Stomach smooth muscle (tissue), 2 donors: ENCODE measurements at regions not wholly inside any gene's neighbourhood (a gene's known extent, or its start where the extent isn't known, plus 50 kb on each side); places are given as distances from the start of the nearest gene placed in this dataset.
A peak's percentile ranks its signal among the peaks of the same experiment; 100 is the strongest.
"Not testable (repeated sequence)": the region's sequence is repeated elsewhere in the genome, so short reads cannot be mapped to it uniquely, and the experiment has no call there.

Experiments used
- H3K27ac ChIP-seq: one replicate; pipeline ENCODE4 v1.7.0; 2013; ENCODE audit warnings: mild to moderate bottlenecking, low read length, inconsistent platforms
- H3K27me3 ChIP-seq, 2 donors: one replicate each; pipeline ENCODE4 v1.7.0; 2013; ENCODE audit warnings: low read length in 2 of 2; ENCODE audit not compliant: insufficient read depth in 2 of 2, control insufficient read depth in 1 of 2
- H3K36me3 ChIP-seq, 2 donors: one replicate each; pipeline ENCODE4 v1.7.0; 2013; ENCODE audit warnings: low read length in 2 of 2; ENCODE audit not compliant: control insufficient read depth in 2 of 2, insufficient read depth in 2 of 2
- H3K4me1 ChIP-seq: one replicate; pipeline ENCODE4 v1.7.0; 2013; ENCODE audit warnings: low read length; ENCODE audit not compliant: control insufficient read depth, insufficient read depth
- H3K4me3 ChIP-seq, 2 donors: one replicate each; pipeline ENCODE4 v1.7.0; 2013; ENCODE audit warnings: low read length in 2 of 2
- H3K9ac ChIP-seq, 2 donors: one replicate each; pipeline ENCODE4 v1.7.0; 2013; ENCODE audit warnings: low read length in 2 of 2, mild to moderate bottlenecking in 1 of 2
- H3K9me3 ChIP-seq, 2 donors: one replicate each; pipeline ENCODE4 v1.7.0; 2013; ENCODE audit warnings: low read length in 2 of 2; ENCODE audit not compliant: control insufficient read depth in 2 of 2
- donor health status: healthy.
- donor health status: Pancreatic carcinoma.

DNA sequence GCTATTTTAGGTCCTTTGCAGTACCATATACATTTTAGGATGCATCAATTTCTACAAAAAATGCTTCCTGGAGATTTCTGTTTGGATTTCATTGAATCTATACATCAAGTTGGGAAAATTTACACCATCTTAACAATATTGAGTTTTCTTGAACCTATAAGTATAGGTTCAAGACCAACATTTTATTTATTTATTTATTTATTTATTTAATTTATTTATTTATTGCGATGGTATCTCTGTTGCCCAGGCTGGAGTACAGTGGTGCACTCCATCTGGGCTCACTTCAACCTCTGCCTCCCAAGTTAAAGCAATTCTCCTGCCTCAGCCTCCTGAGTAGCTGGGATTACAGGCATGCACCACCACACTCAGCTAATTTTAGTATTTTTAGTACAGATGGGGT, 125.0 kb upstream of the HS3ST2 start:
- Histone ChIP-seq H3K27me3 (no peaks in the 10 kb centered on the region), H3K4me3 (no peak overlapping the region), H3K4me1 (peaks cover 2% of the 10 kb centered on the region), H3K9ac (no peak overlapping the region), H3K9me3 (peaks cover 0 to 10% of the 10 kb centered on the region in 2 donors), H3K36me3 (no peaks in the 10 kb centered on the region), H3K27ac (no peak overlapping the region)

DNA sequence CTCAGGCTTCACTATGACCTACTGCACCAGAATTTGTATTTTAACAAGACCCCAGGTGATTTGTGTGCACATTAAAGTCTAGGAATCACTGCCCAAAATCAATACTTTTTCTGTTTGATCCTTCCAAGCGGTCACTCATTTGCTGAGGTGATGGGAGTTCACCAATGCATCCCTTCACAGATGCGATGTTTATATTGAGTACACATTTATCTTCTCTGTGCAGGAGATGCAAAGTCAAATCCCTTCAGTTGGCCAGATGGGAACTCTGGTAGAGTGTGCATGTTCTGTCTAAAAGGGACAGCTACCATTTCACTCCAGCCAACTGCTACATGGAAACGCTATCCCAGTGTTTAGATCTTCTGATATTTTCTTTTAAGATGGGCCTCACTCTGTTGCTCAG, 122.6 kb upstream of the HS3ST2 start:
- Histone ChIP-seq H3K36me3 (no peaks in the 10 kb centered on the region), H3K9ac (no peak overlapping the region), H3K27ac (no peak overlapping the region), H3K9me3 (peaks cover 0 to 10% of the 10 kb centered on the region in 2 donors), H3K27me3 (no peaks in the 10 kb centered on the region), H3K4me3 (no peak overlapping the region), H3K4me1 (peaks cover 9% of the 10 kb centered on the region)

DNA sequence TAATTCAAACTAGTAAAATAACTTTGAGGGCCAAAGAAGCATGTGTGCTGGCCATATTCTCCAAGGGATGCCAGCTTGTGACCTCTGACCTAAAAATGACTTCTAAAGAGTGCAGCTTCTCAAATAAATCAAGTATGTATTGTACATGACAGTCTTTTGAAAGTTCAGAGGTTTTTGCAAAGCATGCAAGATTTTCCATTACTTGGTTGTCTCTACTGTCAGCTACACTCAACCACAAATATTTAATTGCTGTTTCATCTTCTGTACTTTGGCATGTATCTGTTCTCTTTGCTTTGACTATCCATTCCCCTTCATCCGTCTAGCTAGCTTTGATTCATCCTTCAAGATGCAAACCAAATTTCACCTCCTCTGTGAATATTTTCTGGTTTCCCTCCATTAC, 121.9 kb upstream of the HS3ST2 start:
- peaks cover 9% of the 10 kb centered on the region for H3K4me1 ChIP-seq
- H3K4me3 ChIP-seq, result no peak overlapping the region
- H3K36me3 ChIP-seq, result no peaks in the 10 kb centered on the region
- peaks cover 0 to 10% of the 10 kb centered on the region in 2 donors for H3K9me3 ChIP-seq
- no peak overlapping the region for H3K27ac ChIP-seq
- no peak overlapping the region for H3K9ac ChIP-seq
- no peaks in the 10 kb centered on the region for H3K27me3 ChIP-seq

DNA sequence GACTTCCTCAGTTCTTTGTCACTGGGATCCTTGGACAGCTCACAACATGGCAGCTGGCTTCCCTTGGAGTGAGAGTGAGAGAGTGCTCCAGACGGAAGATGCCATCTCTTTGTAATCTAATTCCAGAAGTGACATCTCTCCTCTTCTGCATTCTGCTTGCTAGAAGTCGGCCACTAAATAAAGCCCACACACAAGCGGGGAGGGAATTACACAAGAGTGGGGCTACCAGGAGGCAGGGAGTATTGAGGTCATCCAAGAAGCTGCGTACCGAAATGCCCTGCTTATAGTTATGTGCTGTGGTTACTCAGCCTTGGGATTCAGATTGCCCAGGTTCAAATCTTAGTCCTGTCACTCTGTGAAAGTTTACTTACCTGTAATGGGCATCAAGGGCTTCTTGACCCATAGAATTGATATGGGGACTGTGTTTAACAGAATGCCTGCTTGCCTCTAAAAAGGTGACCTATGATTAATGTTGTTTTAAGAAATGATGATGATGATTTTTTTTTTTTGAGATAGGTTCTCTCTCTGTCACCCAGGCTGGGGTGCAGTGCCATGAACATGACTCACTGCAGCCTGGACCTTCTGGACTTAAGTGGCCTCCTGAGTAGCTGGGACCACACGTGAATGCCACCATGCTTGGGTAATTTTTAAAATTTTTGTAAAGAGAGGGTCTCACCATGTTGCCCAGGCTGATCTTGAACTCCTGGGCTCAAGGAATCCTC, 120.9 kb upstream of the HS3ST2 start:
- no peaks in the 10 kb centered on the region for H3K36me3 ChIP-seq
- H3K9ac ChIP-seq, result no peak overlapping the region
- peaks cover 9% of the 10 kb centered on the region for H3K4me1 ChIP-seq
- peak overlapping the region; percentile 2 for H3K27ac ChIP-seq
- H3K27me3 ChIP-seq, result no peaks in the 10 kb centered on the region
- H3K9me3 ChIP-seq, result peaks cover 0 to 6% of the 10 kb centered on the region in 2 donors
- H3K4me3 ChIP-seq, result no peak overlapping the region

DNA sequence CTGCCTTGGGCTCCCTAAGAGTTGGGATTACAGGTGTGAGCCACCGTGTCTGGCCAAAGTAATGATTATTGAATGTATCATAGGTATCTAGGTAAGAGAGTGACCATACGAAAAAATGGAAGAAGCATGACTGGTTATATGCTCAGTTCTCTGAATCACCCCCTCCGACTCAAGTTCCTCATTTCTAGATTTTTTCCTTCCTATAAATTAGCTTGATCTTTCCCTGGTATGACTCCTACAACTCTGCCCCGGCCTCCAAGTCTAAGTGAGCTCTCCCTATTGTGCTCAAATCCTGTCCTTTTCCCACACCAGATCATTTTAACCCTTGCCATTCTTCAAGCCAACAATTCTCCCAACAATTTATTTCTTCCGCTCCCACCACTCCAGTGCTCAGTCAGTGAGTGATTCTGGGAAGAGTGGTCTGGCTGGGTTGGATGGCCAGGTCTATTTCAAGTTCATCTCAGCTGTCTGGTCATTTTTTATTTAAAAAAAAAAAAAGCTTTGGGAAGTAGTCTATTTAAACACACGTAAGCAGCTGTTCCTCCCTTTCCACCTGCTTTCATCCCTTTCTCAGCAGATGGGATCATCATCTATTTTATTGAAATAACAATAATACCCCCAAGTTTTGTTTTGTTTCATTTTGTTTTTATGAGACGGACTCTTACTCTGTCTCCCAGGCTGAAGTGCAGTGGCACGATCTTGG, 120.2 kb upstream of the HS3ST2 start:
- peak overlapping the region; percentile 37 for H3K27ac ChIP-seq

DNA sequence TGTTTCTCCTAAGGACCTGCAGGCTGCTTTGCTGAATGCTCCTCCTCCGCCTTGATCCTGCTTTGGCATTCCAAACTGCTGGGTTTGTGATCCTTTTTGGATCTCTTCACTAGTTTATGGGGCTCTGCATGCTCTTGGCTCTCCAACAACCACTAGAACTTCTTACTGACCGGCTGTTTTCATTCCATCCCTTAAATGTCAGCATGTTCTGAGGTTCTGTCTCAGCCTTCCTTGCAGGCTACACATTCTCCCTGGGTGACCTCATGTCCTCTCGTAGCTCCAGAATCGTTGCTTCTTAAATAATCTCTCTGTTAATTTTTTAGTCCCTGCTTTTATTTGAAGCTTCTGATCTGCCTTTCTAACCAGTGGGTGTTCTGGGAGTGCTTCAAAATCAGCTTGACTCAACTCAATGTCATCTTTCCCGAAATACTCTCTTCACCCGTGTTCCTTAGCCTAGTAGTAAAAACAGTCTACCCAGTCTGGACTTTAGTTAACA, 119.0 kb upstream of the HS3ST2 start:
- peaks cover 9% of the 10 kb centered on the region for H3K4me1 ChIP-seq
- H3K36me3 ChIP-seq, result no peaks in the 10 kb centered on the region
- H3K4me3 ChIP-seq, result peak overlapping the region in 1 of 2 donors; percentile 52
- H3K9ac ChIP-seq, result peak overlapping the region in 1 of 2 donors; percentile 39
- peaks cover 0 to 6% of the 10 kb centered on the region in 2 donors for H3K9me3 ChIP-seq
- no peaks in the 10 kb centered on the region for H3K27me3 ChIP-seq
- peak overlapping the region; percentile 37 for H3K27ac ChIP-seq

More for the DNA sequence above, 120.2 kb upstream of the HS3ST2 start:
- no peaks in the 10 kb centered on the region for H3K36me3 ChIP-seq
- H3K9me3 ChIP-seq, result peaks cover 0 to 6% of the 10 kb centered on the region in 2 donors
- H3K4me1 ChIP-seq, result peaks cover 9% of the 10 kb centered on the region
- no peak overlapping the region for H3K9ac ChIP-seq
- H3K27me3 ChIP-seq, result no peaks in the 10 kb centered on the region
- no peak overlapping the region for H3K4me3 ChIP-seq

DNA sequence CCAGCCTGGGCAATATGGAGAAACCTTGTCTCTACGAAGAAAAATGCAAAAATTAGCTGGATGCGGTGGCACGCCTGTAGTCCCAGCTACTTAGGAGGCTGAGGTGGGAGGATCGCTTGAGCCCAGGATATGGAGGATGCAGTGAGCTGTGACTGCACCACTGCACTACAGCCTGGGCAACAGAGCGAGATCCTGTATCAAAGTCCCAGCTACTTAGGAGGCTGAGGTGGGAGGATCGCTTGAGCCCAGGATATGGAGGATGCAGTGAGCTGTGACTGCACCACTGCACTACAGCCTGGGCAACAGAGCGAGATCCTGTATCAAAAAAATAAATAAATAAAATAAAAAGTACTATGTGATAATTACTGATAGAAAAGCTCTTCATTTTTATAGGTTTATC, 118.2 kb upstream of the HS3ST2 start:
- H3K36me3 ChIP-seq, H3K4me3 ChIP-seq, H3K27me3 ChIP-seq, H3K4me1 ChIP-seq, H3K9ac ChIP-seq, H3K9me3 ChIP-seq: not testable (repeated sequence)
- peak overlapping the region; percentile 37 for H3K27ac ChIP-seq

DNA sequence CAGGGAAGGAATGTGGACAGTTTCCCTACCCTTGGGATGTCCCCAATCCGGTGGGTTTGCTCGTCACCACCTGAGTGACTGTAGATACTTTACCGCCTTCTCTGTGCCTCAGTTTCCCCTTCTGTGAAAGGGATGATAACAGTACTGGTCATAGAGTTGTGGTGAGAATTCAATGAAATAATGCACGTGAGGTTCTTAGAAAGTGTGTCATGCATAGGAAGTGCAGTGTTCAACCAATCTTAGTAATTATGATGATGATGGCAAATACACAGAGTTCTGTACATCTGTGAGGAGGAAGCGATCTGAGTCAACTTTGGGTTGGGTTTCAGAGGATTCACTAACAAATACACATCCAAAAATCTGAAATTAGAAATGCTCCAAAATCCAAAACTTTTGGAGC, 114.6 kb upstream of the HS3ST2 start:
- Histone ChIP-seq H3K36me3 (no peaks in the 10 kb centered on the region), H3K27ac (no peak overlapping the region), H3K9me3 (no peaks in the 10 kb centered on the region), H3K4me3 (no peak overlapping the region), H3K4me1 (peaks cover 9% of the 10 kb centered on the region), H3K9ac (no peak overlapping the region), H3K27me3 (no peaks in the 10 kb centered on the region)

DNA sequence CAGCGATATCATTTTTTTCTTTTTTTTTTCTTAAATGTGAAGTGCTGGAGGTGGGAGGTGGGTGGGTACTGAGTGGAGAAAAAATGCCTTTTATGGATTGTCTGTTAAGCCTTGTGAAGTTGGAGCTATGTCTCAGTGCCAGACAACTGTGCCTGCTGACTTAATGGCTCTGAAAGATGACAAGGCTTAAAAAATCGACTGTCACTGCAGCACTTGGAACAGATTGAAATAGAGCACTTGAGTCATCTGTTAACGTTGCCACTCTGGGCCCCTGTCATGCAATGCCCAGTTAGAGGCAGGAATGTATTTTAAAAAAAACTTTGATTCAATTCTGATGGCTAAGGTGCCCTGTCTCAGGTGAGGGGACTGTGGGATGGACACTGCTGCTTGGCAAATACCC, 108.2 kb upstream of the HS3ST2 start:
- Histone ChIP-seq H3K9ac (no peak overlapping the region), H3K27ac (no peak overlapping the region), H3K9me3 (no peaks in the 10 kb centered on the region), H3K27me3 (no peaks in the 10 kb centered on the region), H3K4me1 (peaks cover 10% of the 10 kb centered on the region), H3K36me3 (no peaks in the 10 kb centered on the region), H3K4me3 (no peak overlapping the region)

DNA sequence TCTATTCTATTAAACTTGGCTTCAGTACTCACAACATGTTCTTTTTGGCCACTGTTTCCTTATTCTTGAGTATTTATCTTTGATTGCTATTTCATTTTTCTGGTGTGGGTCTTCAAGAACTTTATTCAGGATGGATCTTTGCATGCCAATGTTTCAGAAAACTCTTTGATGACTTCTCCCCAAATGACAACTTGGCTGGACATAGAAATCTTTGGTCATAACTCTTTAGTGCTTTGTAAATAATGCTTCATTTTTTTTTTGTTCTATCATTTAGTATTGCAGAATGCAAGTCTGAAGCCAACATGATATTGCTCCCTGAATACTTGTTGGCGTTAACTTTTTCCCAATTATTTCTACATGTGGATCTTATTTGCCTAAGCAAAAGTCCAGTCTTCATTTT, 103.6 kb upstream of the HS3ST2 start:
- H3K9me3 ChIP-seq, result peaks cover 7 to 20% of the 10 kb centered on the region in 2 donors
- H3K27ac ChIP-seq, result no peak overlapping the region
- no peak overlapping the region for H3K9ac ChIP-seq
- no peaks in the 10 kb centered on the region for H3K27me3 ChIP-seq
- H3K4me1 ChIP-seq, result peaks cover 6% of the 10 kb centered on the region
- H3K4me3 ChIP-seq, result no peak overlapping the region
- no peaks in the 10 kb centered on the region for H3K36me3 ChIP-seq

DNA sequence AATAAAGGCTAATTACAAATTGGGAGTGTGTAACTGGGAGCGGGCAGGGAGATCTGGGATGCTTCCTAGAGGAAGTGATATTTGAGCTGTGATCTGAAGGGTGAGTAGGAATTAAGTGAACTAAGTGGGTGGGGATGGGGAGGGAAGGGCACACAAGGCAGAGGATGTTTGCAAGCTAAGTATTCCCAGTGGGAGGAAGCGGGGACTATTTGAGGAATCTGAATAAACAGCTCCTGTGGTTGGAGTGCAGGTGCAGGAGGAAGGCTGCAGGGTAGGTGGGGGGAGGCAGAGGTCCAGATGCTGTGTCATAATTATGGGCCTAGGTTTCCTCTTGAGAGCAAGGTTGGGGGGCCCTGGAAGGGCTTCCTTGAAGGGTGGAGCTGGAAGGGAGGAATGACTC, 102.1 kb upstream of the HS3ST2 start:
- Histone ChIP-seq H3K9me3 (peaks cover 7 to 20% of the 10 kb centered on the region in 2 donors), H3K4me1 (no peaks in the 10 kb centered on the region), H3K9ac (no peak overlapping the region), H3K36me3 (no peaks in the 10 kb centered on the region), H3K27ac (no peak overlapping the region), H3K4me3 (no peak overlapping the region), H3K27me3 (no peaks in the 10 kb centered on the region)
